Right cardiac atrium (tissue), 5 donors: ENCODE measurements at regions not wholly inside any gene's neighbourhood (a gene's known extent, or its start where the extent isn't known, plus 50 kb on each side); places are given as distances from the start of the nearest gene placed in this dataset.
A peak's percentile ranks its signal among the peaks of the same experiment; 100 is the strongest.

ENCODE experiments used
- ATAC-seq, 2 donors: fragments of 200-7000 bp; cut with Tn5 transposase; one replicate each; pipeline versions ENCODE4 v1.8.0 to v1.9.1; 2020; ENCODE audit warnings: moderate library complexity in 2 of 2, mild to moderate bottlenecking in 1 of 2
- DNase-seq, 3 donors: peaks; one replicate each; pipeline ENCODE4 v3.0.0-alpha.2; 2020
- H3K27ac ChIP-seq: one replicate; pipeline ENCODE4 v1.5.1; 2013; ENCODE audit warnings: mild to moderate bottlenecking, low read length, control low read depth, moderate library complexity
- H3K27me3 ChIP-seq: one replicate; pipeline ENCODE4 v1.6.1; 2013; ENCODE audit not compliant: control insufficient read depth, insufficient read depth
- H3K4me1 ChIP-seq: one replicate; pipeline ENCODE4 v1.6.1; 2013; ENCODE audit warnings: low read length; ENCODE audit not compliant: control insufficient read depth, insufficient read depth
- H3K4me3 ChIP-seq: one replicate; pipeline ENCODE4 v1.5.1; 2013; ENCODE audit warnings: low read length, control low read depth
- H3K9me3 ChIP-seq: one replicate; pipeline ENCODE4 v1.6.1; 2013; ENCODE audit warnings: low read length; ENCODE audit not compliant: control insufficient read depth
- WGBS: extraction: QIAGEN DNeasy Blood & Tissue Kit; methylation state at CpG from one replicate; pipeline ENCODE4 v1.1.7; 2013; 5-methylcytosine and 5-hydroxymethylcytosine counted together
- intact Hi-C, 4 donors: fragments of 100-400 bp; cut with DNase I; formaldehyde crosslinking; loops; one replicate each; pipeline versions ENCODE4 v1.11.0 to v1.14.0; 2022 to 2023
- donor health status: healthy with polysubstance abuse.
- donor health status: DM: no; HTN: yes; CAD: no.
- donor health status: DM: no; HTN: no; CAD: no.
- donor health status: DM: no; HTN: yes; CAD: no; lungs with severe emphysema.
- donor health status: DM: yes; HTN: yes; CAD: no.

- no peaks in the 10 kb centered on the region for H3K9me3 ChIP-seq
- no peak overlapping the region for H3K27ac ChIP-seq
- 73% methylated on average over 2 of the region's 2 CpGs for WGBS
- no peaks in the 10 kb centered on the region for H3K27me3 ChIP-seq
- ATAC-seq (no peak), DNase-seq (no peak)
- H3K4me3 ChIP-seq = no peak overlapping the region
- H3K4me1 ChIP-seq = no peaks in the 10 kb centered on the region
- intact Hi-C loops = no loop called here
Observed at GRCh38 chr3:140821493-140821892, 120.1 kb upstream of the SLC25A36 start.

- H3K9me3 ChIP-seq = no peaks in the 10 kb centered on the region
- no peaks in the 10 kb centered on the region for H3K4me1 ChIP-seq
- intact Hi-C loops = no loop called here
- ATAC-seq (no peak), DNase-seq (no peak)
- H3K4me3 ChIP-seq = no peak overlapping the region
- 31% methylated on average over 3 of the region's 3 CpGs for WGBS
- H3K27me3 ChIP-seq = no peaks in the 10 kb centered on the region
- H3K27ac ChIP-seq = no peak overlapping the region
Observed at GRCh38 chr3:140822401-140823047, 119.1 kb upstream of the SLC25A36 start.

DNA sequence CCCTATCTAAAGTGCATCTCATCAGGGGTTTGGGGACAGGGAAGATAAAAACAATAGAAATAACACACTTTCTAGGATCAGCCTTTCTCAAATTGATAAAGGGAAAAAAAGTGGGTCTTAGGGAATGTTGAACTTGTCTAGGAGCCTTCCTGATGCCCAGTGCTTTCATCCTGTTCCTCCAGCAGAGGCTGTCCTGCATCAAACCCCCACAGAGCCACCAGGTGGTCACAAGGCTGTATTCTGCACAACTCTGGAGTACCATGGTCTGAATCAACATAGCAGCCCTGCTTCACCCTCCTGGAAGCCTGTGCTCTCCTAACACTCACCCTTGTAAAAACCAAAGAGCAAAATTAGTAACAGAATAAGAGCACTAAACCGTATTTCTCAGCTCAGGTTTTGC is 118.5 kb upstream of the SLC25A36 start:
- no peaks in the 10 kb centered on the region for H3K4me1 ChIP-seq
- no peak overlapping the region for H3K27ac ChIP-seq
- no peaks in the 10 kb centered on the region for H3K27me3 ChIP-seq
- H3K9me3 ChIP-seq = no peaks in the 10 kb centered on the region
- WGBS = 80% methylated on average over 1 of the region's 1 CpG
- ATAC-seq = no peak
- H3K4me3 ChIP-seq = no peak overlapping the region
- no peak for DNase-seq
- intact Hi-C loops = no loop called here

GRCh38 chr3:140827894-140828293 is 113.7 kb upstream of the SLC25A36 start:
- ATAC-seq (no peak), DNase-seq (no peak)
- no peaks in the 10 kb centered on the region for H3K4me1 ChIP-seq
- 58% methylated on average over 1 of the region's 1 CpG for WGBS
- intact Hi-C loops = no loop called here
- H3K27ac ChIP-seq = no peak overlapping the region
- H3K9me3 ChIP-seq = no peaks in the 10 kb centered on the region
- no peaks in the 10 kb centered on the region for H3K27me3 ChIP-seq
- no peak overlapping the region for H3K4me3 ChIP-seq

GRCh38 chr3:140828585-140828984 is 113.1 kb upstream of the SLC25A36 start:
- H3K27me3 ChIP-seq = no peaks in the 10 kb centered on the region
- no peaks in the 10 kb centered on the region for H3K9me3 ChIP-seq
- intact Hi-C loops = no loop called here
- no peak for ATAC-seq
- H3K27ac ChIP-seq = no peak overlapping the region
- WGBS = 25% methylated on average over 1 of the region's 1 CpG
- H3K4me3 ChIP-seq = no peak overlapping the region
- H3K4me1 ChIP-seq = no peaks in the 10 kb centered on the region
- DNase-seq = no peak

DNA sequence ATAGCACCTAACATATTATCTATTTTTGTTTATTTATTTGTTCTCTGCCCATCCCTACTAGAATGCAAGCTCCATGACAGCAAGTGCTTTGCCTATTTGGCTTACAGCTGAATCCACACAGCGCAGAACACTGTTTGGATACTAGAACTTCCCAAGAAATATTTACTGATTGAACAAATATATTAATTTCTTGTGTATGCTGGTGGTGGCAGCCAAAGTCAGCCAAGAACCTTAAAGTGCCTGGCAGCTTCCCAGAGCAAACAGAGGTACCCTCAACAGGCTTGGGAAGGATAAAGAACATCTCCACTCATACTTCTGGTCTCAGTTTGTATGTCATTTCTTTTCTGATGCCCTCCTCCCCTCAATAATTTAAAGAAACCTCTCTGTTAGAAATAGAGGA is 111.8 kb upstream of the SLC25A36 start:
- whole genome bisulfite sequencing = 92% methylated on average over 1 of the region's 1 CpG
- intact Hi-C loops = no loop called here
- no peak for ATAC-seq

DNA sequence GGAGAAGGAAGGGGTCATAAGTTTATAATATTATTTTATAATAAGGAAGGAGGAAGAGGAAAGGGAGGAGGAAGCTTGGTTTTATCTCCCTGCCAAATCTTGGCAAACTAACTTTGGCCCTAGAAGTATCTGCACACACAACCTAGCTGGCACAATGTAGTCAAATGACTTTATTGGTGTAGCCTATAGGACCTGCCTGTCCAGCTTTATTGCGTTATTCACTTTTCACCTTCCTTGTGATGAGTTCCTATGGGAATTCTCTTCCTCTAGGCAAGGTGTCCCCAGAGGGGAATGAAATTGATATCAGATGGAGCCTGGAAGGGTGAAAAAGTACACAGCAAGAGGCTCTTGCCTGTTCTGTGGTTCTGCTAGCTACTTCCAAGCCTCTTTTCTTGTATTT is 111.2 kb upstream of the SLC25A36 start:
- WGBS = 90% methylated on average over 1 of the region's 1 CpG
- H3K9me3 ChIP-seq = no peaks in the 10 kb centered on the region
- H3K27ac ChIP-seq = no peak overlapping the region
- no peak for DNase-seq
- ATAC-seq = no peak
- H3K4me1 ChIP-seq = no peaks in the 10 kb centered on the region
- intact Hi-C loops = no loop called here
- H3K4me3 ChIP-seq = no peak overlapping the region
- no peaks in the 10 kb centered on the region for H3K27me3 ChIP-seq

More for the DNA sequence above, 111.8 kb upstream of the SLC25A36 start:
- H3K4me1 ChIP-seq = no peaks in the 10 kb centered on the region
- H3K9me3 ChIP-seq = no peaks in the 10 kb centered on the region
- DNase-seq = no peak
- no peaks in the 10 kb centered on the region for H3K27me3 ChIP-seq
- H3K4me3 ChIP-seq = no peak overlapping the region
- no peak overlapping the region for H3K27ac ChIP-seq

GRCh38 chr3:140832883-140833282 is 108.8 kb upstream of the SLC25A36 start:
- no peaks in the 10 kb centered on the region for H3K9me3 ChIP-seq
- H3K4me3 ChIP-seq = no peak overlapping the region
- DNase-seq (no peak), ATAC-seq (no peak)
- 85% methylated on average over 3 of the region's 3 CpGs for WGBS
- H3K4me1 ChIP-seq = no peaks in the 10 kb centered on the region
- H3K27ac ChIP-seq = no peak overlapping the region
- H3K27me3 ChIP-seq = no peaks in the 10 kb centered on the region
- intact Hi-C loops = no loop called here

DNA sequence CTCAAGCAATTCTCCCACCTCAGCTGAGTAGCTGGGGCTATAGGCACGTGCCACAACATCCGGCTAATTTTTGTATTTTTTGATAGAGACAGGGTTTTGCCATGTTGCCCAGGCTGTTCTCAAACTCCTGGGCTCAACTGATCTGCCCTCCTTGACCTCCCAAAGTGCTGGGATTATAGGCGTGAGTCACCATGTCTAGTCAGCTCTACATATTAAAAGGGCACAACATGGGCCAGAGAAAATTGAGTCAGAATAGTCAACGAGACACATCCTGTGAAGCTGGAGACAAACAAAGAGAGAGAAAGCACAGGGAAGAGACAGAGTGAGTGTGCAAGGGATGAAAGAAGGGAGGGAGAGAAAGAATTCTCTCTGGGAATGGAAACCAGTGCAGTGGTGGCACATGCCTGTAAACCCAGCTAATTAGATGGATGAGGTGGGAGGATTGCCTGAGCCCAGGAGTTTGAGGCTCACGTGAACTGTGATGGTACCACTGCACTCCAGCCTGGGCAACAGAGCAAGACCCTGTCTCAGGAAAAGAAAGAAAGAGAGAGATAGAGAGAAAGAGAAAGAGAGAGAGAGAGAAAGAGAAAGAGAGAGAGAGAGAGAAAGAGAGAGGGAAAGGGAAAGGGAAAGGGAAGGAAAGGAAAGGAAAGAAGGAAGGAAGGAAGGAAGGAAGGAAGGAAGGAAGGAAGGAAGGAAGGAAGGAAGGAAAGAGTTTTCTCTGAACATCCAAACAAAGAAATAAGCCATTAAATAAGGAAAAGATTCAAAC is 107.2 kb upstream of the SLC25A36 start:
- Histone ChIP-seq H3K27me3 (no peaks in the 10 kb centered on the region), H3K9me3 (no peaks in the 10 kb centered on the region), H3K4me1 (no peaks in the 10 kb centered on the region), H3K27ac (no peak overlapping the region), H3K4me3 (no peak overlapping the region)
- 72% methylated on average over 5 of the region's 5 CpGs for WGBS
- intact Hi-C loops = no loop called here
- DNase-seq = no peak
- ATAC-seq = no peak

DNA sequence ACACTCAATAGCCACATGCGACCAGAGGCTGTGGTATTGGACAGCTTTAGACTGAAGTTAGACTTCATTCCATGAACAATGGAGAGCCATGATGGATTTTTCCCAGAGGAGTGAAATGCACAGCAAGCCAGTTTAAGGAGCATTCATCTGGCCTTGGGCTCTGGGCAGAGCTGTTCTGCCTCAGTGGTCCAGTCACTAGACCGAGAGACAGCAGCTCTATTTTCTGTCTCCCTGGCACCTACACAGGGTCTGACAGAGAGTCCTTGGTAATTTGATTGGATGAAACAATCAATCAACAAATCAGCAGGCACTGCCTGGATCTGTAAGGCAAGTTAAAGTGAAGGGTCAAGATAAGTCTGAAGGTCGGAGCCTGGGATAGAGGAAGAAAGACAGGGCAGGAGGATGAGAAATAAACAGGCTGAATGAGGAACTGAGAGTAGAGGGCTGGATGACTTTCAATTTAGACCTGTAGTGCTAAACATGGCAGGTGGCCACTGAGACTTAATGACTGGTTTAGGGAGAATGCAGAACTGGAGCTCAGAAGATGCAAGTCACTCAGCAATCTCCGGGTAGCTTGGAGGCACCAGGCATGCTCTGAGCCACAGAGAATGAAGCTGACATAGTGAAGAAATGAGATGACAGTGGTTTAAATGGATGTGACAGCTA is 98.5 kb upstream of the SLC25A36 start:
- DNase-seq (peak in 1 of 3 donors; percentile 9), ATAC-seq (no peak)
- Histone ChIP-seq H3K4me3 (no peak overlapping the region), H3K27me3 (no peaks in the 10 kb centered on the region), H3K9me3 (no peaks in the 10 kb centered on the region), H3K27ac (no peak overlapping the region), H3K4me1 (peaks cover 4% of the 10 kb centered on the region)
- intact Hi-C loops = no loop called here
- WGBS = 54% methylated on average over 4 of the region's 4 CpGs

- Histone ChIP-seq H3K9me3 (no peaks in the 10 kb centered on the region), H3K4me1 (peaks cover 4% of the 10 kb centered on the region), H3K27me3 (no peaks in the 10 kb centered on the region), H3K27ac (no peak overlapping the region), H3K4me3 (no peak overlapping the region)
- intact Hi-C loops = no loop called here
- ATAC-seq = no peak
- 47% methylated on average over 3 of the region's 3 CpGs for WGBS
- DNase-seq = no peak
Observed at GRCh38 chr3:140843656-140844055, 98.0 kb upstream of the SLC25A36 start.
